ENCODE measurements at regions not wholly inside any gene's neighbourhood (a gene's known extent, or its start where the extent isn't known, plus 50 kb on each side); places are given as distances from the start of the nearest gene placed in this dataset.
A peak's percentile ranks its signal among the peaks of the same experiment; 100 is the strongest.

GRCh38 chr2:236866542-236867340, 218.9 kb upstream of the COPS8 start:
- no peak for TF ChIP-seq CTCF (IDR thresholded peaks at IDR 0.05; ENCODE audit: low read depth, low read length)
- no peak for DNase-seq (ENCODE audit: extremely low read depth, low read depth)

GRCh38 chr2:236867441-236868260, 218.0 kb upstream of the COPS8 start:
- TF ChIP-seq CTCF (IDR thresholded peaks at IDR 0.05; ENCODE audit: low read depth, low read length) = no peak
- DNase-seq (ENCODE audit: extremely low read depth, low read depth) = peak; percentile 32

GRCh38 chr2:236870370-236870769, 215.3 kb upstream of the COPS8 start:
- TF ChIP-seq CTCF (IDR thresholded peaks at IDR 0.05; ENCODE audit: low read depth, low read length) = no peak
- no peak for DNase-seq (ENCODE audit: extremely low read depth, low read depth)

GRCh38 chr2:236871500-236872001, 214.1 kb upstream of the COPS8 start:
- peak; percentile 91 for DNase-seq (ENCODE audit: extremely low read depth, low read depth)
- TF ChIP-seq CTCF (IDR thresholded peaks at IDR 0.05; ENCODE audit: low read depth, low read length) = no peak

GRCh38 chr2:236872015-236872414, 213.7 kb upstream of the COPS8 start:
- DNase-seq (ENCODE audit: extremely low read depth, low read depth) = no peak
- TF ChIP-seq CTCF (IDR thresholded peaks at IDR 0.05; ENCODE audit: low read depth, low read length) = no peak

- no peak for DNase-seq (ENCODE audit: extremely low read depth, low read depth)
- TF ChIP-seq CTCF (IDR thresholded peaks at IDR 0.05; ENCODE audit: low read depth, low read length) = no peak
Measured at GRCh38 chr2:236872981-236873380, 212.7 kb upstream of the COPS8 start.

GRCh38 chr2:236873636-236874035, 212.1 kb upstream of the COPS8 start:
- DNase-seq (ENCODE audit: extremely low read depth, low read depth) = no peak
- no peak for TF ChIP-seq CTCF (IDR thresholded peaks at IDR 0.05; ENCODE audit: low read depth, low read length)

All from AG09319 (cell line).